GM19395 (cell line): ENCODE measurements at regions not wholly inside any gene's neighbourhood (a gene's known extent, or its start where the extent isn't known, plus 50 kb on each side); places are given as distances from the start of the nearest gene placed in this dataset.

Source experiments
- ATAC-seq: cut with Tn5 transposase; IDR thresholded peaks from one replicate; pipeline ENCODE4 v1.9.1; 2021; ENCODE audit warnings: mild to moderate bottlenecking, moderate library complexity; ENCODE audit not compliant: unreplicated experiment

DNA sequence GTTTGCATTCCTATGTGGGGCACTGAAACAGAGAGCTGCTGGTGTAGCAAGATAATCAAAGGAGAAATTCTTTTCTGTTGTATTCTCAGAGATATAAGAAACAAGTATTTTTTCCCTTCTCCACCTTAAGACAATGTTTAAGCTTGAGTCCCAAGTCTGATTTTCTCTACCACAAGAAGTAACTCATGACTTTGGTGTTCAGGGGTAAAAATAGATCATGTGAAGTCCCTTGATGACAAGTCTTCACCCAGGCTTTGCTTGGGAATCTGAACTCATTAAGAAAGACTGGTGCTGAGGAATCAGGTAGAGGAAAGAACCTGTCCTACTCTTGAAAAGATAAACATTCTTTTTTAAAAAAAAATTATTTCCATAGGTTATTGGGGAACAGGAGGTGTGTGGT, 205.6 kb downstream of the ALDH8A1 start:
- no peak for ATAC-seq

DNA sequence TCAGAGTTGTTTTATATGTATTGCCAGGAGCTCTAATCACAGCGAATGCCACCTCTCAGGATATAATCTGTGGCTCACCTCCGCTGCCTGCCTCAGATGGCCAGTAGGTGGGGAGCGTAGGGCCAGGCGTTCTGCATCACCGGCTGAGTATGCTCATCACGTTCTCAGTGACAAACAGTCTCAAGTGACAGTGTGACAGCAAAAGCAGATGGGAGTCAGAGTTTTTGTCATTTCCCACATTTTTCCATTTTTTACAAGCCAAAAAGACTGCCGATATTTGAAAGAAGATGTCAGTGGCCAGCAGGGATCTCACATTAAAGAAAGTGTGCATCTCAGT, 208.7 kb downstream of the ALDH8A1 start:
- no peak for ATAC-seq

DNA sequence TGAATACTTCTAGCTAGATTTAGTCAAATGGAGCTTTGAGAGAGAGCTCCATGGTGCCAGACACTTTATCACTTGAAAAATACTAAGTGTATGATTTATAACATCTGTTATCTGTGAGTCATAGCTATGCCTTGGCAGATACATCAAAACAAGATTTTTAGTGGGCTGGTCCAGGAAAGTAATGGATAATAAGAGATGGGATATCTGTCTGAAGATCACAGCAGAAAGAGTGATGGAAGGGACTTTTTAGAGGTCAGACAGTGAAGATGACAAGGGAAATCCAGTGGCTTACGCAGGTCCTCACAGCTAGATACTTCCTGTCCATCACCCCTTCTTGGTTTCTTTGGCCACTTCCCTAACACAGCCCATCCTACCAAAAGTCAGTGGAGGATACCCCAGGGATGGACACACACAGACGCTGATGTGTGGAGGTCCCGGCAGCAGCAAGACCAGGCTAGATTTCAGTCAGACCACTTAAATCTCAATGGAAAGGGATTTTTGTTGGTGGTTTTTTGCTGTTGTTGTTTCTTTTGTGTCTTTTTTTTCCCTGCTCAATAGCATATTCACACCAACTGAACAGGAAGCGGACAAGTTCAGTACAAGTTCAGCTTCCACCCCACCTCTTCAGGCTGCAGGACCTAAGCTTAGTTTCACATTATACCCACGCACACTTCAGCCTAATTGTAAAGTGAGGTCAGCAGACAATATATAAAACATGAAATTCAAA, 209.3 kb downstream of the ALDH8A1 start:
- no peak for ATAC-seq

DNA sequence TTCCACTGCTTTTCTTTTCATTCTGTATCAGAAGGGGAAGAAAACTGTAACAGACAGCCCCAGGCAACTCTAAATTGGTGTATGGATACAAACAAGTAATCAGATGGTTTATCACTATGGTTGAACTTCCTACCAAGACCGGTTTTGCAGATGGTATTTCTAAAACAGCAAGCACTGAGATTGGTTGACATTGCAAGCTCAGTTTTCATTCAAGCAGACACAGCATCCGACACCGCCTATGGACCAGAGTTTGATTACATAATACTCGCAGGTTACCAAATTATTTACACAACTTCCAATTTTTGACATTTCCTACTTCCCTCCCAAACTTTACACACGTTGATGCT, 209.9 kb downstream of the ALDH8A1 start:
- no peak for ATAC-seq

DNA sequence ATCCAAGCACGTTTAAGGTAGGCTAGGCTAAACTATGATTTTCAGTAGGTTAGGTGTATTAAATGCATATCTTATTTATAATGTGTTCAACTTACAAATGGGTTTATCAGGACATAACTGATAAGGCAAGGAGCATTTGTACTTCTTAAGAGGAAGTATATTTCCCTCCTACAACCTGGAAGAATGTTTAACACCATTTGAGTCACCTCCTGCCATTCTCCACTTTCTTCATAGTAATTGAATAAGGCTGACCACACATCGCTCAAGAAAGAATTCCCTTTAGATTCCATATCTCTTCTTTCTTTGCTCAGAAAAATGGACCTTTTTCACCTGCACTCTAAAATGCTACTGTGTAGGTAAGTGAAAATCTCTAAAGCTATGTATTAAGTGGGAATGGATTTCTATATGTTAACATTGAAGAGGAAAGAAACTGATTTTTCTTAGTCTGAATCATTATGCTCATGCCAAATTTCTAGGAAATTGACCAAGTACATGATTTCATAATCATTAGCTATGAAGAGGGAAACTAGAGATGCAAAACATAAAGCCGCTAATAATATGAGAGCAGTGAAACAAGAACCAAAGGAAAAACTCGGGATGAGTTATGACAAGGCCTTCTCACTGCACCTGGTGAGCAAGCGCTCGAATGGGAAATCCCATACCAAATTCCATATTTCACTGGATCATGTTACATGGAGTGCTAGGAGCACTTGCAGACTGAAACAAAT, 210.4 kb downstream of the ALDH8A1 start:
- no peak for ATAC-seq

DNA sequence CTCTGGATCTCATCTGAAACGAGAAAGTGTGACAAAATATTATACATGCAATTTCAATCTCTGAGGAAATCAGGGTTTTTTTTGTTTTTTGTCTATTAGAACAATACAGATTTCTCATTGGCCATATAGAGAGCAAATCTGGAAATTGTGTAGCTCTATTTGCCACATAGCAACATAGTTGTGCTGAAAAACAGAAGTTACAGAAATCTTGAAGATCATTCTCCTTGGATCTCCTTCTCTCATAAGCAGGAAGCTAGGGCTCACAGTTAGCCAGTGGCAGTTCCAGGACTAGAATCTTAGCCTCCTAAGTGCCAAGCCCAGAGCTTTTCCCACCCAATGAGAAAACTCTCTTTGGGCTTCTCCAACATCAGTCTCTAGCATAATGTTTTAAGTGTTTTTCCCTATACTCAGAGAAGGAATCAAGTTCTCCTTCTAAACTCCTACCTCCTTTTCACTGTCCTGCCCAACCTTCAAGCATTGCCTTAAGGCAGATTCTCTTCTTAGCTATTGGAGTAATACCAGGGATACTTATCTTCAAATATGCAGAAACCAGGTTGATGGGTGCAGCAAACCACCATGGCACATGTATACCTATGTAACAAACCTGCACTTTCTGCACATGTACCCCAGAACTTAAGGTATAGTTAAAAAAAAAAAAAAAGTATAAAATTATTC, 211.6 kb downstream of the ALDH8A1 start:
- ATAC-seq: no peak

DNA sequence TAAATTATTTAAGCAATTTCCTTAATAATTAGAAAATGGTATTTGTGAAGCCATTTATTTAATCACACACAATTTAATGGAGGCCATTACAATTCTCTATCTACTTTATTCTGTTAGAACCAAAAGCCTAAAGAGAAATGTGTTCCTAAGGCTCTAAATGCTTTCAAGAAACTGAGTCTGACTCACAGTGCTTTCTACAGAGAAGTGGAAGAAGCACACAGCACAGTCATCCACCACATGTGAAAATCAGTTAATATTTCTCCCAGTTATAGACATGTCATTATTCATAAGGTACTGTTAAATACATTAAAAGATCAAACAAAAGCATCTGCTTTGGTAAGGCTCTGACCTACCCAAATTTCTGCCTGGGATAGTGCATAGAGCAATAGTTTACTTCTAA, 214.4 kb downstream of the ALDH8A1 start:
- ATAC-seq: no peak

DNA sequence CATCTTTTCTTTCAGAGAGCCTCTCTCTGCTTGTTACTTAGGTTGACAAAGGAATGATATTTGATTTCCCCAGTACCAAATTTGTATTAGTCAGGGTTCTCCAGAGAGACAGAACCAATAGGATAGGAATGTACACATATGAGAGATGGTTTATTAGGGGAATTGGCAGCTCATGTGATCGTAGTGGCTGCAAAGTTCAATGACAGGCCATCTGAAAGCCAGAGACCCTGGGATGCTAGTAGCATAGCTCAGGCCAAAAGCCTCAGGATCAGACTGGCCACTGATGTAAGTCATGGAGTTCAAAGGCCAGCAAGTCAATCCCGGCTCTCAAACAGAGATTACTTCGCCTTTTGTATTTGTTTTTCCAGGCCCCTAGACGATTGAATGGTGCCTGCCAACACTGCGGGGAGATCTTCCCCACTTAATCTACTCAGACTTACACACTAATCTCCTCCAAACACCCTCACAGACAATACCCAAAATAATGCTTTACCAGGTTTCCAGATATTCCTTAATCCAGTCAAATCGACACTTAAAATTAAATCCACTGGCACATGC, 215.5 kb downstream of the ALDH8A1 start:
- no peak for ATAC-seq

DNA sequence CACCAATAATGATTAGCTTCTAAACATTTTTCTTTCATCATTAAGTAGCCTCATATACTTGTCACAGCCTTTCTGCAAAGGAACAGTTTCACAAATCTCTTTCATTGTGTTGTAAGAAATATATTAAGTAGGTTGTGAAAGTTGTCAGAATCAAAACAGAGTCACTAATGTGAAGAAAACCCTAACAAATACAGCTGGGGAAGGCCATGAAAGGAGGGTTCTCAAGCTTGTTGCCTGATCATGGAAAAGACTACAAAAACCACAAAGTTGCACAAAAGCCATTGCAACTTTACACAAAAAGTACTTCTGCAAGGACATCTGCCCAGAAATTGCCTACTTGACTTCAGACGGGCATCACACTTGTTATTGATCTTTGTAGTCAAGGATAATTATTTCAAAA, 216.1 kb downstream of the ALDH8A1 start:
- no peak for ATAC-seq

DNA sequence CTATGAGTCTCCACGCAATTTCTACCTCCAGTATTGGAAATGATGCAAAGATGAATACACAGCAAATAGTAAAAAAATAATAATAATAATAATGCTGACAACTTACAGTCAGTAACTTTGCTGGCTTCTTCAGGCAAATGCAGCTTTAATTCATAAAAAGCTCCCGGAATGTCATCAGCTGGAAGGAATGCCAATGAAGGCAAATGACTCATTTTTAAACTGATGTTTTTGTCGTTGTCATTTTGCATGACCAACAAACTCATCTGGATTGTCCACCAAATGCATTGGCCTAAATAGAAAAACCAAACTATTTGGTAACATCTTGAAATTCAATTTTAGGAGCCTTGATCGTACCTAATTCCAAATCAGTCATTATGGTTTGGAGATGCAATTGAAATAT, 217.1 kb downstream of the ALDH8A1 start:
- no peak for ATAC-seq

DNA sequence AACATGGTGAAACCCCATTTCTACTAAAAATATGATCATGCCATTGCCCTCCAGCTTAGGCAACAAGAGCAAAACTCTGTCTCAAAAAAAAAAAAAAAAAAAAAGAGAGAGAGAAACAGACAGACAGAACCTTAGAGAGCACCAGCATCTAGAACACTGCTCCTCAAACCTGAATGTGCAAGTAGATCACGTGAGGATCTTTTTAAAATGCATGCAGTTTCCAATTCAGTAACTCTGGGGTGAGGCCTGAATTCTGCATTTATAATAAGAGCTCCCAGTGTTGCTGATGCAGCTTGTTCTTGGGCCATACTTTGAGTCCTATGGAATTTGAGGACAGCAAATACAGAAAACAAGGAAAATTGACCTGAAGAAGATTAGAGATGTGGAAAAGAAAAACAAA, 218.3 kb downstream of the ALDH8A1 start:
- no peak for ATAC-seq

DNA sequence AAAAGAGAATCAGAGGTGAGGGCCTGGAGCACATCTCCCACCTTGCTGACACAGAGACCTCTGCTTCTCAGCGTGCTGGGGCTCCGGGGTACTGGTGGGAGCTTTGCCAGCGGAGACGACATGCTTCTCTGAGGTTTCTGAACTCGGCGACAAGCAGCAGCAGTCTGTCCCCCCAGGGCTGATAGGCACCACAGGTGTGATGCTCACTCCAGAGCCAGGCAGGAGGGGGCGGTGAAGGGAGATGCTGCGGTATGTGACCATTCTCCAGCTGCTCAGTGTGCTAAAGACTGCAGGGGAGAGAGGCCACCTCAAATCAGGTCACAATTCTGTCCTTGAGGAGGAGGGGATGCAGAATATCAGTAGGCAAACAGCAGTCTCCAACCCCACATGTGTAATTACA, 219.9 kb downstream of the ALDH8A1 start:
- ATAC-seq: no peak

DNA sequence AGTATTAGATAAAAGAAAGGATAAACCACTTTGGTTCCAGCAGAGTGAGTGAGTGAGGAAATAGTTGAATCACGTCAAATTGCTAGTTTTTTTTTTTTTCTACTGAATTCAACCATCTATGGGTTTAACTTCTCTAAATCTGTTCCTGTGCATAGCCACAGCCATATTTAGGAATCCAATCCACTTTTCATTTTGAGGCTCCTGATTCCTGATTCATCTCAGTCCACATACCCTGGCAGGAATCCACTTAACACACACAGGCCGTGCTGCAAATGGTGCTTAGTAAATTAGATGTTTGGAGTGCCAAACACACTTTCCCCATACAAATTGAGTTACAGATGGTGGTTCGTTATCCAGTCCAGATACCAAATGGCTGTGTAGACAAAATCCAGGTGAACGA, 220.3 kb downstream of the ALDH8A1 start:
- ATAC-seq: no peak

DNA sequence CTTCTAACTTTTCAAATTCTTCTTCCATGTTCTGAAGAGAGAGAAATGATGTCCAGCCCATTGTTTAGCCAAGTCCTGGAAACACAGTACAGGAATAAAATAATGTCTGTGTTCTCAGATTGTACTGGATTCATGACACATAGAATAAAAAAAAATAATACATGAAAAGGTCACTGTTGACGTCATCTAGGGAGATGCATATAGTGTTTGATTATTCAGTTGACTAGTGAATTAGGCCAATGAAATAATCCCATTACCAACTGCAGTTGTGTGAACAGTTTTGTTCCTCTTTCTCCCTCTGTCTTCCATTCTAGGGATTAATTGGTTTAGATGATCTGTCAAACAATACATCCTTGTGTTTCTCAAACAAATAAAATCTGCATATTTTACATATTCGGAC, 222.8 kb downstream of the ALDH8A1 start:
- no peak for ATAC-seq

DNA sequence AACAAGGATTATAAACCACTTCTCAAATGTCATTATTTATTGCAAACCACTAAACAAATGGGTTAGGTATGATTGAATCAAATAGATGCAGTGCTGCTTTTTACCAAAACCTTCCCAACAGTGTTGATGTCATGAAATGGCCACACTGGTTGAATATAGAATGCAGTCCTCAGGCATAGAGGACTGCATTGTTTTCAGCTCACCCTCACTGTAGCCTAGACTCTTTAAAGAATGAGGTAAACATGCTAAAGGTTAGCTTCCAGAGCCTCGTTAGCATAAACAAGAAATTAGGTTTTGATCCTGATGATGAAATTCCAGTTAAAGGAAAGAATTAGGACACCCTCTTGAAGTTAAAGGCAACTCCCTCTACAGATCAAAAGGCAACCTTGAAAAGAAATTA, 224.3 kb downstream of the ALDH8A1 start:
- no peak for ATAC-seq

DNA sequence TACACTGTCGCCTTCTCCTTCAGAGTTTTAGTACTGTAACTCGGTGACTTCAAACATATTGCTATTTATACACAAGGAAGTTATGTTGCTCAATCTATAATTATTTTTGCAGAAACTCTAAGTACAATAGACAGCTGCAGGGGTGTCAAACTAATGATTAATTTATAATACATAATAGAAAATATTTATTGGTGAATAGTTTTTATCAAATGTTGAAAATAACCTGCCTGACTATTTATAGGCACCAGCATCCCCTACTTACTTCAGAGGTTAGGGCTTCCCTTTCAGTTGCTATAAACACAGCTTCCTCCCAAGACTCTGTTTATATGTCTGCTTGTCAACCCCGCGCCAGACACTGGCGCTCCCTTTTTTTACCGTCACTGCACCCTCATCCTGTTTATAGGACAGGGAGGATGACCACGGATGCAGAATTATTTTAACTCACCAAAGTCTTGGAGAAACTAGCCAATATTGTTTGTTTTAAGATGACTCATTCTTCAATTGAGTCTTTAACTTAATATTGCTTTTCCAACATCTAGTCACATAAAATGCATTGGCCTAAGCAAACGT, 225.0 kb downstream of the ALDH8A1 start:
- ATAC-seq: no peak

DNA sequence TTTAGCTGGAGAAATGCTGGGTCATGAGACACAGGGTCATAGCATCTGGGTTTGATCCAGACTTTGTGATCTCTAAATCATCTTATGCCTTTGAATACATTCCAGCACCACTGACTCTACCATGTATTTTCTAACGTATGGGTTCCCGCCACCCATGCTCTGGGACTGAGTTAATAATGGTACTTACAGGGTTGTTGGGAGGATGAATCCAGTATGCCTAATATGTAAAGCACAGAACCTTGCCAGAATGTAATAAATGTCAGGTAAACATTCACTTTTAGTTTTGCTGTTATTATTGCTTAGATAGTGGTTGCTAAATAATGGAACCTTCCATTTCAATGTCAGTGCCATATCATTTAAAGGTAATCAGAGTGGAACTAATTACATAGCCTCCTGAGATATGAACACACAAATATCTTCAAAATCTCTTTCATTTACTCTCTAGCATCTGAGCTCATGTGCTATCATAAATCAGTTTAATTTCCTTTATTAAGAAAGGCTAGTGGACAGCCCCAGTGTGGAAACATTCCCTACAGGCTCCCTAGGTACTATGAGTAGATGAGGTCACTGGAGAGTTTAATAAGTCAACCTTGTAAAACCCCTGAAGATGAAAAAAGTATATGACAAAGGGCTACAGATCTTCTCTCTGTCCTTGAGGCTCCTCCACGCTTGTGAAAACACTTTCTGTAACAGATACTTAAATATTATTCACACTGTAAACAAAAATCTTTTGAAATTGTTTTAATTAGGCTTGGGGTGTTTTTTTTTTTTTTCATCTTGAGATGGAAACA, 226.6 kb downstream of the ALDH8A1 start:
- ATAC-seq: no peak

DNA sequence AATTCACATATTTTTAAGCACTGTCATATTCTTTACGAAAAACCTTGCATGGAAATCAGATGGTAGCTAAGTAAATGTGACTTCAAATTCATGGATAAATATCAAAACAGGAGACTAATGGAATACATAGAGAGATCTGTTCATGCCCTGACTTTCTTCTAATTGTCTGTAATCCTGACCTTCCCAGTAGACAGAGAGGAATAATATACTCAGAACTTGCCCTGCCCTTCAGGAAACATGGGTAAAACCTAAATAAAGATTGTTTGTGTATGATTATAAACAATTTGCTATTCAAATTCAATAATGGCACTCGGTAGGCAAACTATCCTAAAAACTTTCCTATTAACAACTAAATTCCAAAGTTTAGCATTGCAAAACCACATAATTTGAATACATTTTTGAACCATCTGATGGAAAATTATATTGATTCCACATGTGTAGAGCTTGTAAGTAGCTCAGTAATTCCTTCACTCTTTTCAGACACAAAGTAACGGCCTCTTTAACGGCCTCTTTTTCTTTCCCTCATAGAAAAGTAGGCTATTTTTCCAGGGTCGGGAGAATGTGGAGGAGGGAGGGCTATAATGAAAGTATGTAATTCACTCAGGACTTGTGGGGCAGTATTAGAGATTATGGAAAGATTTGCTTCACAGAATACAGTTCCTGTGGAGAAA, 227.6 kb downstream of the ALDH8A1 start:
- no peak for ATAC-seq

DNA sequence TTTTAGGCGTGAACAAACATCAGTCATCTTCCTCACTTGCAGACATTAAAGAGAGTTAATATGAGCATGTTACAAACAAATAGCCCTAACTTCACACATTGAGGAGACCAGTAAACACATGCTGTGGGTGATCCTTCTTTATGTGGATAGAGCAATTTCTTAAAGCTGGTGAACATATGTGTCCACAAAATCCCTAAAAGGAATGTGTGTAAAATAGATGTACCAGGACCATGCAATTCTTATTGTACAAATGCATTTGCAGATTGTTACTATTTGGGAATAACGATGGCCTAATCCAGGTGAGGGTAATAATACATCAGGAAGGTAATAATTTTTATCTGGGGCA, 228.9 kb downstream of the ALDH8A1 start:
- no peak for ATAC-seq

DNA sequence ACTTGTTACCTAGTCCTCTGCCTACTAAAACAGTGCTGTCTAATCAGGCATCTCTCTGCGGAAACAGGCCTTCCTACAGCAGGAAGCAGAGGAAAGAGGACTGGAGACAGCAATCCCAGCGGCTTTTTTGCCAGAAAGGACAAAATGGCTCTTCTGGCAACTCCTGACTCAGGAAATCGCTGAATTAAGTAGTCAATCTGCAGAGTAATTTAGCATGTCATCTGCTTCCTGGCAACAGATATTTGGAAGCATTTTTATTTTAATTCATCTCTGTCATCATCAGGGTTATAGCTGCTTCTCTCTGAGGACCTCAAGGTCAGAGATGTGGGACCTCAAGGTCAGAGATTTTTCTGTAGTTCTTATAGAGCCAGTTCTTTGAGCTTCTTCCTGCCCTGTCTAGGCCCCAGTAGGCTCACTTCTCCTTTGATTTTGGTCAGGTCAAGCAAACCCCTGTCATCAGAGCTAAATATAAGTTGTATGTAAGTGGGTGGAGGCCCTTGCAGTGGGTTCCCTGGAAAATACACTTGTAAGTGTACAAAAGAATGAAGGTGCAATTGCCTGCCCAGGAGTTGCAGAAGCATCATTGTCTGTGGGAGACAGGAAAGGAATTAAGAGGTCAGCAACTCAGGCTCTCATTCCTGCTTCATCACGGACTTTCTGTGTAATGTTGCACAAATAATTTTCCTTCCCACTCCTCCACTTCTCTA, 229.4 kb downstream of the ALDH8A1 start:
- no peak for ATAC-seq
